ENCODE measurements at regions not wholly inside any gene's neighbourhood (a gene's known extent, or its start where the extent isn't known, plus 50 kb on each side); places are given as distances from the start of the nearest gene placed in this dataset.

- no peak for TF ChIP-seq CTCF (IDR thresholded peaks at IDR 0.05)
- no peak for TF ChIP-seq POLR2A (IDR thresholded peaks at IDR 0.05)
Measured at GRCh38 chr14:104253223-104253822, 114.9 kb downstream of the KIF26A start.
